ENCODE measurements at regions not wholly inside any gene's neighbourhood (a gene's known extent, or its start where the extent isn't known, plus 50 kb on each side); places are given as distances from the start of the nearest gene placed in this dataset.

- TF ChIP-seq, protein P1, sequence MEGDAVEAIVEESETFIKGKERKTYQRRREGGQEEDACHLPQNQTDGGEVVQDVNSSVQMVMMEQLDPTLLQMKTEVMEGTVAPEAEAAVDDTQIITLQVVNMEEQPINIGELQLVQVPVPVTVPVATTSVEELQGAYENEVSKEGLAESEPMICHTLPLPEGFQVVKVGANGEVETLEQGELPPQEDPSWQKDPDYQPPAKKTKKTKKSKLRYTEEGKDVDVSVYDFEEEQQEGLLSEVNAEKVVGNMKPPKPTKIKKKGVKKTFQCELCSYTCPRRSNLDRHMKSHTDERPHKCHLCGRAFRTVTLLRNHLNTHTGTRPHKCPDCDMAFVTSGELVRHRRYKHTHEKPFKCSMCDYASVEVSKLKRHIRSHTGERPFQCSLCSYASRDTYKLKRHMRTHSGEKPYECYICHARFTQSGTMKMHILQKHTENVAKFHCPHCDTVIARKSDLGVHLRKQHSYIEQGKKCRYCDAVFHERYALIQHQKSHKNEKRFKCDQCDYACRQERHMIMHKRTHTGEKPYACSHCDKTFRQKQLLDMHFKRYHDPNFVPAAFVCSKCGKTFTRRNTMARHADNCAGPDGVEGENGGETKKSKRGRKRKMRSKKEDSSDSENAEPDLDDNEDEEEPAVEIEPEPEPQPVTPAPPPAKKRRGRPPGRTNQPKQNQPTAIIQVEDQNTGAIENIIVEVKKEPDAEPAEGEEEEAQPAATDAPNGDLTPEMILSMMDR (IDR thresholded peaks at IDR 0.05), result no peak
- no peak for TF ChIP-seq POLR2A (IDR thresholded peaks at IDR 0.05)
- no peak for TF ChIP-seq EP300 (IDR thresholded peaks at IDR 0.05)
Observed at GRCh38 chr4:42262701-42263490, 110.4 kb upstream of the BEND4 start.

Data from tibial nerve (tissue), 4 donors.